H1 (cell line): ENCODE measurements at regions not wholly inside any gene's neighbourhood (a gene's known extent, or its start where the extent isn't known, plus 50 kb on each side); places are given as distances from the start of the nearest gene placed in this dataset.
A peak's percentile ranks its signal among the peaks of the same experiment; 100 is the strongest.

ENCODE experiments used
- CEBPB ChIP-seq: IDR thresholded peaks from 2 replicates; pipeline ENCODE4 v1.6.1; 2012; ENCODE audit warnings: low read depth, low read length
- CREB1 ChIP-seq: IDR thresholded peaks from 2 replicates; pipeline ENCODE4 v1.6.1; 2012; ENCODE audit warnings: inconsistent platforms
- RAD21 ChIP-seq, 2 experiments: IDR thresholded peaks in 1 of 2; conservative IDR thresholded peaks in 1 of 2; 2 replicates each; pipeline ENCODE4 v1.6.1; 2011; ENCODE audit warnings: low read depth in 2 of 2, low read length in 2 of 2, improper control_type of control experiment in 1 of 2, inconsistent platforms in 1 of 2, mild to moderate bottlenecking in 1 of 2, moderate library complexity in 1 of 2
- SAP30 ChIP-seq: fragments of 300-600 bp; sonication (generic); IDR thresholded peaks from 2 replicates; pipeline ENCODE4 v1.7.1; 2012; ENCODE audit warnings: low read length, moderate library complexity, mild to moderate bottlenecking, inconsistent platforms; ENCODE audit not compliant: insufficient read depth, insufficient replicate concordance

DNA sequence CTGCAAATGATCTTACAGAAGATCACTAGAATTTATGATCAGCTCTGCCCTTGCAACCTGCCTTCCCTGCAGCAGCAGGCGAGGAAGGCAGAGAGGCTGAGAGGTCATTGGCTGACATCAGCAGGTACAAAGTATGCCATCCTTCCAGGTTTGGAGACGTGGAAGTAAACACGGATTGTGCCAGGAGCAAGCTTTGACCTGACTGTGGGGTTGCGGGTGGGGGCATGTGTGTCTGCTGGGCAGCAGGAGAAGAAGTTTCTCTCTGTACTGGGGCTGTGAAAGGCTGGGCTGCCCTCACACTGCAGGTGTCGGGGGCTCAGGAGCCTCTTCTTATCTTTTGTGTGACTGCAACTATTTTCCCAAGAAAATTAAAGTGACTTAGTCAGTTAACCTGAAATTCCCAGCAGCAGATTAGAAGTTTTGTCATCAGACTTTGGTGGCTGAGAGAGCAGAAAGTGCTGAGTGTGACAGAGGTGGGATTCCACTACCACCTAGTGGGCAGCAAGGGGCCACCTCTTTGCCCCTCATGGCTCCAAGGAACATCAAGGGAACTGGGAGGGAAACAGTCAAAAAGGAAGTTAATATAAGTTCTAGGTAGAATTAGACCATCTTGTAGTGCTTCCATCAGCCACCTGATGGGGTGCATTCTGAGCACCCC, 565.9 kb downstream of the ETS1 start (continued):
- TF ChIP-seq SAP30 (no peak), RAD21 (IDR thresholded peaks at IDR 0.05 in 1 of 2, conservative IDR thresholded peaks at IDR 0.05 in 1 of 2; ENCODE audit: low read depth in 2 of 2, low read length in 2 of 2) (peak; percentile 90 to 92), CREB1 (no peak), CEBPB (no peak)
- TF ChIP-seq, all 59 proteins: peak for 2
